ENCODE measurements at regions not wholly inside any gene's neighbourhood (a gene's known extent, or its start where the extent isn't known, plus 50 kb on each side); places are given as distances from the start of the nearest gene placed in this dataset.

- WGBS (ENCODE audit: insufficient coverage, low coverage, missing lambda C conversion rate): 0% methylated on average over 1 of the region's 1 CpG
- in situ Hi-C loops (cut with MboI): no loop called here
- Histone ChIP-seq H3K27ac (ENCODE audit: extremely low read depth, low read depth, low read length) (no peak overlapping the region), H3K9me1 (ENCODE audit: control insufficient read depth, insufficient read depth, low read length) (no peaks in the 10 kb centered on the region), H3K4me1 (replicated peaks in 1 of 2; ENCODE audit: control insufficient read depth in 2 of 2, insufficient read depth in 2 of 2, low read length in 2 of 2) (no peaks in the 10 kb centered on the region), H3K79me2 (ENCODE audit: control insufficient read depth, insufficient read depth, low read length) (no peaks in the 10 kb centered on the region), H2AFZ (ENCODE audit: low read depth, low read length) (no peak overlapping the region), H3K36me3 (ENCODE audit: control insufficient read depth, insufficient read depth, low read length) (no peaks in the 10 kb centered on the region), H3K4me3 (no peak overlapping the region), H3K4me2 (ENCODE audit: insufficient read depth, low read length) (no peak overlapping the region), H3K9ac (ENCODE audit: insufficient read depth in 1 of 2, low read depth in 2 of 2, low read length in 2 of 2) (no peak overlapping the region), H4K20me1 (replicated peaks; ENCODE audit: control insufficient read depth, insufficient read depth, low read length) (no peaks in the 10 kb centered on the region), H3K27me3 (ENCODE audit: control insufficient read depth in 2 of 2, insufficient read depth in 2 of 2, low read length in 2 of 2) (no peaks in the 10 kb centered on the region), H3K9me3 (replicated peaks; ENCODE audit: control insufficient read depth, insufficient read depth, low read depth, low read length) (no peaks in the 10 kb centered on the region)
- intact Hi-C loops (cut with micrococcal nuclease): loop anchor here (10.0 kb wide), 2 partner anchors 185 to 205 kb away; no protein-coding TSS in a partner anchor
- ChIA-PET POLR2A (no interaction called here), CTCF (ENCODE audit: low intra/inter-chr PET ratio) (no interaction called here)
- DNase-seq (ENCODE audit: extremely low read depth in 1 of 4, low spot score in 3 of 4) (no peak), FAIRE-seq (no peak), ATAC-seq (no peak)
- TF ChIP-seq TCF15 (CRISPR knock-in tag; IDR thresholded peaks at IDR 0.05) (no peak), ZNF449 (CRISPR knock-in tag; IDR thresholded peaks at IDR 0.05) (no peak)
- no TSS peak for BruUV-seq (replicated peaks)
Observed at GRCh38 chr4:111849746-111850284, 295.4 kb upstream of the FAM241A start.

GRCh38 chr4:111854494-111855087 lies 290.7 kb upstream of the FAM241A start:
- in situ Hi-C loops (cut with MboI): no loop called here
- no TSS peak for BruUV-seq (replicated peaks)
- ATAC-seq: 0 out of 3 replicates have a peak, but pooled peaks have one; percentile 56

More at GRCh38 chr4:111854494-111855087, 290.7 kb upstream of the FAM241A start:
- TF ChIP-seq FOXP1 (CRISPR knock-in tag; IDR thresholded peaks at IDR 0.05) (no peak), RAD21 (CRISPR knock-in tag; conservative IDR thresholded peaks at IDR 0.05 in 1 of 2, IDR thresholded peaks at IDR 0.05 in 1 of 2) (peak; percentile 32 to 64; a peak in 3 of 4 replicates), CTCF (IDR thresholded peaks at IDR 0.05 in 2 of 3, conservative IDR thresholded peaks at IDR 0.05 in 1 of 3; ENCODE audit: insufficient read depth in 2 of 3, low read depth in 1 of 3, low read length in 3 of 3) (peak; percentile 21 to 49 (median 42); a peak in 5 of 6 replicates)
- DNase-seq (ENCODE audit: extremely low read depth in 1 of 4, low spot score in 3 of 4): peak; percentile 8 to 23 (median 20)
- no peak overlapping the region for H3K4me2 ChIP-seq (ENCODE audit: insufficient read depth, low read length)
- FAIRE-seq: no peak
- CTCF ChIA-PET (ENCODE audit: low intra/inter-chr PET ratio): no interaction called here
- H4K20me1 ChIP-seq (replicated peaks; ENCODE audit: control insufficient read depth, insufficient read depth, low read length): no peaks in the 10 kb centered on the region
- H3K79me2 ChIP-seq (ENCODE audit: control insufficient read depth, insufficient read depth, low read length): no peaks in the 10 kb centered on the region
- no peak overlapping the region for H3K4me3 ChIP-seq
- H3K36me3 ChIP-seq (ENCODE audit: control insufficient read depth, insufficient read depth, low read length): no peaks in the 10 kb centered on the region
- no peaks in the 10 kb centered on the region for H3K4me1 ChIP-seq (replicated peaks in 1 of 2; ENCODE audit: control insufficient read depth in 2 of 2, insufficient read depth in 2 of 2, low read length in 2 of 2)
- no peak overlapping the region for H3K9ac ChIP-seq (ENCODE audit: insufficient read depth in 1 of 2, low read depth in 2 of 2, low read length in 2 of 2)
- no peaks in the 10 kb centered on the region for H3K9me1 ChIP-seq (ENCODE audit: control insufficient read depth, insufficient read depth, low read length)
- 0% methylated on average over 1 of the region's 1 CpG for WGBS (ENCODE audit: insufficient coverage, low coverage, missing lambda C conversion rate)
- no peaks in the 10 kb centered on the region for H3K27me3 ChIP-seq (ENCODE audit: control insufficient read depth in 2 of 2, insufficient read depth in 2 of 2, low read length in 2 of 2)
- no peak overlapping the region for H2AFZ ChIP-seq (ENCODE audit: low read depth, low read length)
- no peaks in the 10 kb centered on the region for H3K9me3 ChIP-seq (replicated peaks; ENCODE audit: control insufficient read depth, insufficient read depth, low read depth, low read length)
- POLR2A ChIA-PET: no interaction called here
- intact Hi-C loops (cut with micrococcal nuclease): loop anchor here (10.0 kb wide), 2 partner anchors 180 to 210 kb away; no protein-coding TSS in a partner anchor
- H3K27ac ChIP-seq (ENCODE audit: extremely low read depth, low read depth, low read length): no peak overlapping the region
